Keratinocyte (primary cell): ENCODE measurements at regions not wholly inside any gene's neighbourhood (a gene's known extent, or its start where the extent isn't known, plus 50 kb on each side); places are given as distances from the start of the nearest gene placed in this dataset.

Experiments used
- CTCF ChIP-seq, 3 experiments: IDR thresholded peaks in 1 of 3; conservative IDR thresholded peaks in 1 of 3; optimal IDR thresholded peaks in 1 of 3; 2 replicates in 2 of 3; 3 replicates in 1 of 3; pipeline versions ENCODE3 to v1.5.1; 2011; ENCODE audit warnings: low read length in 3 of 3, mild to moderate bottlenecking in 3 of 3, moderate library complexity in 2 of 3, control low read depth in 1 of 3, inconsistent platforms in 1 of 3; ENCODE audit not compliant: insufficient read depth in 2 of 3; ENCODE audit errors: extremely low read depth in 1 of 3
- EZH2 ChIP-seq: IDR thresholded peaks from one replicate; pipeline ENCODE4 v1.6.1; 2012; ENCODE audit warnings: inconsistent platforms, mild to moderate bottlenecking, low read length, moderate library complexity

- no peak for TF ChIP-seq EZH2
- no peak for TF ChIP-seq CTCF (optimal IDR thresholded peaks at IDR 0.05 in 1 of 3, IDR thresholded peaks at IDR 0.05 in 1 of 3, conservative IDR thresholded peaks at IDR 0.05 in 1 of 3; ENCODE audit: extremely low read depth in 1 of 3, insufficient read depth in 2 of 3, low read length in 3 of 3)
Measured at GRCh38 chr12:90816353-90817089, 138.5 kb downstream of the CCER1 start.
